HS-5 (cell line): ENCODE measurements at regions not wholly inside any gene's neighbourhood (a gene's known extent, or its start where the extent isn't known, plus 50 kb on each side); places are given as distances from the start of the nearest gene placed in this dataset.

ENCODE experiments used
- DNase-seq: peaks from one replicate; pipeline ENCODE4 v3.0.0-alpha.2; 2012; ENCODE audit warnings: low read depth

GRCh38 chr15:38886315-38887163 is 321.9 kb upstream of the RASGRP1 start:
- peak; percentile 74 for DNase-seq

- DNase-seq: no peak
Measured at GRCh38 chr15:38888701-38889221, 324.1 kb upstream of the RASGRP1 start.

DNA sequence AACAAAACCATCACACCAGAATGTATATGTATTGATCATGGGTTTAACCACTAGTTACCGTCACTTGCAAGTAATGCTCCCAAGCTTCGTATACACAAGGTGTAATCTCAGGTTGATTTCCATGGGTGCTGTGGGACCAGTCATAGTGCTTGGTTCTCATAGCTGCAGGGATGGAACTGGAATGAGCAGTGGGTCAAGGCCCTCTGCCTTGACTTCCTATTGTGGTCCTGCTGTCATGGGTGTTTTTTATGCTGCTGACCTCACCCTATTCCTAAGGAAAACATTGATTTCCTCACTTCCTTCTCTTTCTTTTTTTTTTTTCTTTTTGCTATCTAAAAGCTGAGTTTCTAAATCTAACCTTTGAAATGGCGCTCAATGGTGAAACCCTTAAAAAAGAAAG is 325.6 kb upstream of the RASGRP1 start:
- DNase-seq: no peak

- DNase-seq: no peak
Measured at GRCh38 chr15:38893925-38894242, 329.3 kb upstream of the RASGRP1 start.

DNA sequence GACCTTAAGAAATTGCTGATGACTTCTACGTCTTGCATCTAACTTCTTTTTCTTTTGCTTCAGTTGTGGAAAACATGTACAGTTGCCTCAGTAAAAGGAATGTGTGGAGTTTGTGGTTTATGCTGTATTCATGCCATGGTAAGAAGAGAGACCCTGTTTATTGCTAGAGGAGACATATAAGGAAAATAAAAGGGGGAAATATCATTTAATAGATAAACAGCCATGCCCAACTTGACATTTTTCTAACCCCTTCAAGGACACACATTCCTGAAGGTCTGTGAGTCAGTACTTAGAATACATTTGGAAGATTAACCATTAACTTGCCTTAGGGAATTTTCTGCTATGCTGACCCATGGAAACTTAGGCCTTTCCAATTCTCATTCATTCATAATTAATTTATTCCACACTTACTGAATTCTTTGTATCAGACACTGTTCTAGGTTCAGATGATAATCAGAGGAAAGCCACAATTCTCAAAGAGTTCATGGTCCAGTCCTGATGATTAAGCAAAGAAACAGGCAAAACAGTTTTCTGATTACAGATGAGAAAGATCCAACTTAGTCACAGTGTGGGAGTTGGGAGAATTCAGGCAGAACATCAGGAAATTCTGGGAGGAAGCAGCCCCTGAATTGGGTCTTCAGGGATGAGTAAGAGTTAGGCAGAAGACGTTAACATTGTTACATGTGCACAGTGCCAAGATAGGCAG is 329.8 kb upstream of the RASGRP1 start:
- peak; percentile 87 for DNase-seq

DNA sequence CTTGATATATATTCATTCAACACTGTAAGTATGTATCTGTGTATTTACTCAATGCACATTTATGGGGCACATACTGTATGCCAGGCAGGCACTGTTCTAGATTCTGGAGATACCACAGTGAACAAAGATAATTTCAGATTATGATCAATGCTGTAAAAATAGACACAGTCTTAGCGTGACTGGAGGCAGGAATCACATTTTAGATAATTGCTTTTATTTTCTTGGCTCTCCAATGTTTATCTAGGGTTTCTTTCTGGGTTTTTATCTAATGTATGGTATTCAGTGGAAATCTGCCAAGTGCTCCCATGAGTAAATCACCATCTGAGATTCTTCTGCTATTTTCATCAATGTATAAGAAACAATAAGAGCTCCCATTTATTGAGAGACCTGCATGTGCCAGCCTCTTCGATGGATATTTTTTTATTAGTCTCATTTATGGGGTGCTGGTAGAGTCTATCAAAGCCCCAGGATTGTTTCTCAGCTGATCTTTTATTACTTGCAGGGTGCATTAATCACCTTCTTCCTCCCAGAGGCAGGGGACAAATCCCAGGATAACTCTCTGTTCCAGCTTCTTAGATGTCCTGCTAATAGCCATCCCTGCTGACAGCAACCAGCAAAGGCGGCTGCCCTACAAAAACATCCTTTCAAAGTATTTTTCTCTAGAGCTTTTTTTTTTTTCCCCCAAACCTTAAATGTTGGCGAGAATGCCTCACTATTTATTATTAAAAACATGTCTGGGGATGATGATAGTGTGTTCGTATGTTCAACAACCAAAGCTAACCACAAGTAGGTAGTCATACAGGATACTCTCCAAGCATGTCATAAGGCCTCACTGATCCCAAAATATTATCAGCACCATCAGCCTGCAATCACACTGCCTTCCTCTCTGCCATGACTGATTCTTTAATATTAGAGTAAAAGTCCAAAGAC is 331.0 kb upstream of the RASGRP1 start:
- DNase-seq: peak; percentile 60

DNA sequence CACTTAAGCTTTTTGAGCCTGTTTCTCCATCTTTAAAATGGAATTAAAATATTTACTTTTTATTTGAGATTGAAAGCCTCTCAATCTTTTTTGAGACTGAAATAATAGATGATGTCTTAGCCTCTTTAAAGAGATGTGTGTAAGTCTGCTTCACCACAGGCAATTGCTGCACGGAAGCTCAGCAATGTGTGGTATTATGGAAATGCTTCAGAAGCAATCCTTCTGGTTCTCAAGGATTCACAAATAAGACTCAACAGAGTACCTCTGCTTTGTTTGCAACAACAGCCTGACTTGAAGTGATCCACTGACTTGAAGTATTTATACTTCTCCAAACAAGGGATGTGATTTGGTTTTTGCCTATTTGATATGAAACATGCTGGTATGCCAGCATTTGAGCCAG is 332.0 kb upstream of the RASGRP1 start:
- DNase-seq: no peak

DNA sequence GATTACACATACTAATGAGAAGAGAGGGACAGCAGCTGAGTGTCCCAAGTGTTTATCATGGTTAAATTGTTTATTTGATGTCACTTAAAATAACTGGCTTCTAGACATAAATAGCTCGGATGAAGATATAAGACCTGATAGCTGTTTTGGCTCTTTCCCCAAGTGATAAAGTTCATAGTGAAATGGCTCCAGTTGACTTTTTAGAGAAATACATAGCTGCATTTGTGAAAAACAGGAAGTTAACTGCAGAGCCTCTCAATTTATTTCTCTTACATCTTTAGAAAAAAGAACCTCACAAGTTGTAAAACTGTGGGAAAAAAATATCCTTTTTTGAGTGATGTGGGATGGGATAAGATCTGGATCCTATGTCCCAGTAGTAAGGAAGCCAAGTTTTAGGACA is 332.9 kb upstream of the RASGRP1 start:
- no peak for DNase-seq

DNA sequence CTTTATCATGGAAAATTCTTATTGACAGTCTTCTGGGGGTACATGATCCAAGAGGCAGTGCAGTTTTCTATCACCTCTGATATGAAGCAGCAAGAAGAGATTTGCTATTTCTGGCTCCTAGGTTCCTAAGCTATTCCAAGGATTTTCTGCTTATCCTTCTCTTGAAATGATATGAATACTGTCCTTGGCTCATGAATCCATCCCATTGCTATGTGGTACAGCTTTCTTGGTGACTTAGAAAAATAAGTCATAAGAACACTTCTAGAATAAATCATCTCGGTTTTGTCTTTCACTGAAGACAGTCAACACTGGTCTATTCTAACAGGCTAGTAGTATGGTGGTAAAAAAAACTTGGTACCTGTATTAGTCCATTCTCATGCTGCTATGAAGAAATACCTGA is 333.6 kb upstream of the RASGRP1 start:
- no peak for DNase-seq

DNA sequence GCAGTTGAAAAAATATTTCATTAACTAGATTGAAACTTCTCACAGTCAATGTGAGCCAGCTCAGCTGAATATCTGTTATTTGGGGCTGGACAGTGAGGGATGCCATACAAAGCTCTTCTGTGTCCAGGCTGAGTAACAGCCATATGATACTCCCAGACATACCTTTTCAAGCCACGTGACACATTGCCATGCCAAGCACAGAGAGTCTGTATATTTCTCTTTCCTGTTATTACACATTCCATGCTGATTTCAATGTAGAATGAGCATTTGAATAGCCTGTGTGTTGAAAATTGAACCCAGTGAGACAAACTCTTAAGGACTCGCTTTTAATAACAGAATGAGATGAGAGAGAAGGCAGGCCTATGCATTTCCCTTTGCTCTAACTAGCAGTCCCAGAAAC is 334.7 kb upstream of the RASGRP1 start:
- DNase-seq: no peak

GRCh38 chr15:38904298-38904697 is 339.7 kb upstream of the RASGRP1 start:
- no peak for DNase-seq

DNA sequence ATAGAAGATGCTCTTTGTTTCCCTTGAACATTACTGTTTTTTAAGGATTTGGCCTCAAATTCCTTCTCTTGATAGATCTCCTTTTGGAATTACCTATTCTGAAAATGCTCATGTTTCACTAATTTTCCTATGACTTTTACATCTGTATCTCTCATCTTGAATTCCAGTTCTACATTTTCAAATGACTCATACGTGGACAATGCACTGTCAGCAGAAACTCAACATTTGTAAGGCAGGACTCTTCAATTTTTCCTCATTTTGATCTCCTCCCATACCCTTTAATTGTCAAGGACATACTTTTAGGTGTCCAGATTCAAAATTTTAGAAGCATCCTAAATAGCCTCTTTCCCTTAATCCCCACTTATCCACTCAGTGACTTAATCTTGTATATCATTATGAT is 341.0 kb upstream of the RASGRP1 start:
- no peak for DNase-seq

DNA sequence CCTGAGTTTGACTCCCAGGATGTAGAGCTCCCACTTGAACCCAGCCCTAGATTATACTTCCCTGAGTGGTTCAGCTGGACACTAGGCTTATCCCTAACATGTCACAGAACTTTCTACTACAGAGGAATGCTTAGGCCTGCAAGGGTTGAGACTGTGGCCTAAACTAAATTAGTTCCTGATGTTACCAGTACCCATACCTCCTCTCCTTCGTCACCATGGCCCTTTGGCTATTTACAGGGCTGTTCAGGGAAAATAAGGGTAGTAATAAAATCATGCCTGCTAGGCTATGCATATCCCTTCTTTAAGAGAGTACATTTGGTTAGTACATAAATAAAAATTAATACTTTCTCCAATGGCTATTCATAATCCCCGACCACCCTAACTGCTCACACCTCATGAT is 356.4 kb upstream of the RASGRP1 start:
- DNase-seq: no peak

GRCh38 chr15:38921471-38921870 is 356.9 kb upstream of the RASGRP1 start:
- DNase-seq: no peak

- no peak for DNase-seq
Measured at GRCh38 chr15:38928431-38928830, 363.8 kb upstream of the RASGRP1 start.

- DNase-seq: no peak
Measured at GRCh38 chr15:38930851-38931572, 366.4 kb upstream of the RASGRP1 start.

DNA sequence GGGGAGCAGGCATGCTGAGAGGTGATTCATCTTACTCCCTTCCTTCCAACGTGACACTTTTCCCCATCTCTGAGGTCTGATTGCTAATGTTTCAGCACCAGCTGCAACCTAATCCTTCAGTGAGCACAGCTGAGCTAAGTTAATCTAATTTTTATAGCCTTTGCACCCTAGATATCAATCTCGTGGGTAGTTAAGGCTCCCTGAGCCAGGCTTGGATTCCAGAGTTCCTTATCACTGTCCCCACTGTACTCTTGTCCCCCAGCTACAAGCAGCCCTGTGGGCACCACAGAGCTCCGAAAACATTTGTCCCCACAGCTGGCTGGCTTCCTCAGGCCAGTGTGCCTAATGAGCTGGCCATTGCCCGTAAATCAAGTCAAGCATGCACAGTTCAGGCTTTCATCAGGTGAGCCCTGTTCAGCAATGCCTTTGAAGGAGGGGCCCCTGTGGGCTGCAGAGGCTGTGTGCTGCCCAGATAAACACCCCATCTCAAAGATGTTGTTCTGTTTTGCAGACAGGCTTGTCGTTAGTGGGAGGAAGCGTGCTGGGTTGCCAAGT is 376.9 kb upstream of the RASGRP1 start:
- no peak for DNase-seq

- no peak for DNase-seq
Measured at GRCh38 chr15:38944536-38944935, 379.9 kb upstream of the RASGRP1 start.

- no peak for DNase-seq
Measured at GRCh38 chr15:38945551-38946298, 381.1 kb upstream of the RASGRP1 start.

DNA sequence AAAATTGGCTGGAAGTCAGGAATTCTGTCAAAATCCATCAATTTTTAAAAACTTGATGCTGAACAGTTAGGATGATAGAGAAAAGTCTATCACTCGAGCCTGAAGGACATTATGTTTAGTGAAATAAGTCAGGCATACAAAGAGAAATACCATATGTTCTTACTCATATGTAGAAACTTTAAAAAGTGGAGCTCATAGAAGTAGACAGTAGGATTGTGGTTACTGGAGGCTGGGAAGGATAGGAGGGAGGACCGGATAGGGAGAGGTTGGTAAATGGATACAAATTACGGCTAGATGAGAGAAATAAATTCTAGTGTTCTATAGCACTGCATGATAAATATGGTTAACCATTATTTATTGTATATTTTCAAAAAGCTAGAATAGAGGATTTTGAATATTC is 389.5 kb upstream of the RASGRP1 start:
- no peak for DNase-seq

GRCh38 chr15:38961456-38961855 is 396.8 kb upstream of the RASGRP1 start:
- DNase-seq: no peak
